GM12878 (cell line): ENCODE measurements at regions not wholly inside any gene's neighbourhood (a gene's known extent, or its start where the extent isn't known, plus 50 kb on each side); places are given as distances from the start of the nearest gene placed in this dataset.

Experiments
- ATAC-seq: fragments of 200-7000 bp; cut with Tn5 transposase; 3 replicates; pipeline ENCODE4 v1.9.1; 2020; ENCODE audit warnings: mild to moderate bottlenecking, moderate library complexity
- BruUV-seq: library from RNA; stranded (reverse); fragments of 400-500 nt; replicated peaks from 2 replicates; lab custom pipeline; 2021; lab: Mats Ljungman, UMichigan
- CTCF ChIA-PET: fragments of 300-600 bp; sonication (Branson Sonifier 250); formaldehyde crosslinking; extraction: SDS; loops from one replicate; lab custom pipeline; 2021; ENCODE audit warnings: inconsistent platforms; lab: Yijun Ruan, JAX
- POLR2A ChIA-PET: fragments of 350-600 bp; formaldehyde crosslinking; extraction: SDS; loops from one replicate; lab custom pipeline; 2021; ENCODE audit warnings: inconsistent platforms; lab: Charles Lee
- RAD21 ChIA-PET: fragments of 300-600 bp; sonication (Branson Sonifier 250); formaldehyde crosslinking; loops from one replicate; lab custom pipeline; 2023; ENCODE audit warnings: antibody characterized with exemption; ENCODE audit not compliant: unreplicated experiment; lab: Charles Lee
- SMC1A ChIA-PET: fragments of 300-600 bp; sonication (Branson Sonifier 250); formaldehyde crosslinking; loops from one replicate; lab custom pipeline; 2023; ENCODE audit not compliant: unreplicated experiment, uncharacterized antibody; lab: Charles Lee
- DNase-seq: peaks from one replicate; pipeline ENCODE4 v3.0.0-alpha.2; 2011; ENCODE audit warnings: low read depth, low spot score
- FAIRE-seq: peaks from 3 replicates; lab custom pipeline; 2011; peaks lifted over from hg19 to GRCh38; lab: Jason Lieb, UNC
- H2AFZ ChIP-seq: 2 replicates; pipeline ENCODE4 v1.6.0; 2011; ENCODE audit warnings: low read depth, low read length, control low read depth; ENCODE audit not compliant: control insufficient read depth
- H3K27ac ChIP-seq: 2 replicates; pipeline ENCODE4 v1.5.1; 2011; ENCODE audit warnings: control low read depth; ENCODE audit not compliant: control insufficient read depth, insufficient read depth
- H3K27me3 ChIP-seq, 2 experiments: replicated peaks in 1 of 2; 2 replicates each; pipeline versions ENCODE4 v1.6.0 to v1.6.1; 2011; ENCODE audit warnings: low read length in 1 of 2; ENCODE audit not compliant: control insufficient read depth in 2 of 2, insufficient read depth in 2 of 2
- H3K36me3 ChIP-seq, 2 experiments: 2 replicates each; pipeline ENCODE4 v1.5.1; 2011; ENCODE audit warnings: low read length in 1 of 2; ENCODE audit not compliant: control insufficient read depth in 2 of 2, insufficient read depth in 2 of 2
- H3K4me1 ChIP-seq: 2 replicates; pipeline ENCODE4 v1.6.1; 2011; ENCODE audit warnings: mild to moderate bottlenecking, low read length, moderate library complexity, mixed read lengths; ENCODE audit not compliant: control insufficient read depth, insufficient read depth
- H3K4me2 ChIP-seq: 2 replicates; pipeline ENCODE4 v1.6.0; 2011; ENCODE audit warnings: control low read depth; ENCODE audit not compliant: control insufficient read depth, insufficient read depth
- H3K4me3 ChIP-seq: fragments of 200-600 bp; sonication (generic); 2 replicates; pipeline ENCODE4 v1.5.1; 2016
- H3K79me2 ChIP-seq: 2 replicates; pipeline ENCODE4 v1.6.0; 2011; ENCODE audit warnings: low read length; ENCODE audit not compliant: control insufficient read depth, insufficient read depth
- H3K9ac ChIP-seq: 2 replicates; pipeline ENCODE4 v1.8.0; 2011; ENCODE audit warnings: low read length, control low read depth, mixed read lengths; ENCODE audit not compliant: control insufficient read depth, insufficient read depth
- H3K9me3 ChIP-seq: replicated peaks from 3 replicates; pipeline ENCODE4 v1.5.1; 2011; ENCODE audit warnings: mild to moderate bottlenecking, low read length; ENCODE audit not compliant: control insufficient read depth, insufficient read depth
- H4K20me1 ChIP-seq: 2 replicates; pipeline ENCODE4 v1.6.0; 2011; ENCODE audit not compliant: control insufficient read depth, insufficient read depth
- CREB1 ChIP-seq: IDR thresholded peaks from 2 replicates; pipeline ENCODE4 v1.6.1; 2012; ENCODE audit warnings: low read depth, mild to moderate bottlenecking, inconsistent platforms
- EZH2 ChIP-seq: IDR thresholded peaks from 2 replicates; pipeline ENCODE4 v1.6.1; 2012; ENCODE audit warnings: low read depth, mild to moderate bottlenecking, control low read depth, inconsistent platforms, low read length, borderline replicate concordance; ENCODE audit not compliant: control insufficient read depth
- JUNB ChIP-seq: IDR thresholded peaks from 2 replicates; pipeline ENCODE4 v1.6.1; 2016; ENCODE audit warnings: antibody characterized with exemption, mild to moderate bottlenecking
- MEF2B ChIP-seq: fragments of 450-650 bp; IDR thresholded peaks from 2 replicates; pipeline ENCODE4 v1.6.1; 2018; ENCODE audit warnings: mild to moderate bottlenecking, moderate library complexity; ENCODE audit not compliant: partially characterized antibody, poor library complexity, severe bottlenecking
- MTA2 ChIP-seq: fragments of 450-650 bp; IDR thresholded peaks from 2 replicates; pipeline ENCODE4 v1.6.1; 2016; ENCODE audit warnings: low read depth, mild to moderate bottlenecking, moderate library complexity
- NR2C2 ChIP-seq: IDR thresholded peaks from 2 replicates; pipeline ENCODE4 v1.6.1; 2011; ENCODE audit warnings: borderline replicate concordance, low read depth; ENCODE audit not compliant: control insufficient read depth, insufficient read length
- RBBP5 ChIP-seq: fragments of 200-600 bp; sonication (generic); conservative IDR thresholded peaks from 2 replicates; pipeline ENCODE4 v1.6.1; 2016
- RCOR1 ChIP-seq: conservative IDR thresholded peaks from 2 replicates; pipeline ENCODE4 v1.6.1; 2012; ENCODE audit warnings: low read depth, low read length, improper control_type of control experiment
- ZBED1 ChIP-seq: IDR thresholded peaks from 2 replicates; pipeline ENCODE4 v1.6.1; 2016; ENCODE audit warnings: borderline replicate concordance
- in situ Hi-C: fragments of 300-500 bp; cut with MboI; formaldehyde crosslinking; loops from 9 replicates; pipeline ENCODE4 v1.14.3; 2018; ENCODE audit warnings: mixed read lengths
- intact Hi-C: fragments of 100-400 bp; cut with micrococcal nuclease; formaldehyde crosslinking; loops from one replicate; pipeline ENCODE4 v1.14.2; 2022; ENCODE audit not compliant: unreplicated experiment
- TF ChIP-seq, protein P1 (sequence below): IDR thresholded peaks from 2 replicates; pipeline ENCODE4 v1.6.1; 2012; ENCODE audit warnings: low read length, inconsistent platforms
- TF ChIP-seq, protein P2 (sequence below): IDR thresholded peaks from 2 replicates; pipeline ENCODE4 v1.6.1; 2012; ENCODE audit warnings: improper control_type of control experiment, low read depth, low read length; ENCODE audit not compliant: insufficient replicate concordance
- TF ChIP-seq, protein P3 (sequence below): IDR thresholded peaks from 2 replicates; pipeline ENCODE4 v1.6.1; 2012; ENCODE audit warnings: mild to moderate bottlenecking, low read depth, low read length

DNA sequence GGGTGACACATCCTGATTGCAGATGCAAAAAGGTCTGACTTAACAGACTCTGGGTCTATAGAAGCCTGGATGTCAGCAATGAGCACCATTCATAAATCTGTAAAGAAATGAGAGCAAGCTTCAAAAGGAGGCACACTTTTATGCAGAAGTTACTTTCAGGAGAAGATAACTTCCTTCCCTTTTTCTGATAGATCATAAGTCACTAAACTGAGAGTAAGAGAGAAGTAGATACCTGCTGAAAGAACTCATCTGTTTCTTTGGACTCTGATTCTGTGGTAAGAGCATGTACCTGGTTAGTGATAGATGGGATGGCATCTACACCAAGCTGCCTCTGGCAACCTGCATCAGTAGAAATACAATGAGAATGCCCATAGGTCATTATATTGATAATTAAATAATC, 525.6 kb downstream of the CETN3 start:
- no peak overlapping the region for H3K9ac ChIP-seq
- no peaks in the 10 kb centered on the region for H3K4me1 ChIP-seq
- in situ Hi-C loops: no loop called here
- H2AFZ ChIP-seq: no peak overlapping the region; the same call in 1 of the 2 replicates
- H3K36me3 ChIP-seq: no peaks in the 10 kb centered on the region
- ChIA-PET CTCF (no interaction called here), RAD21 (no interaction called here), POLR2A (no interaction called here), SMC1A (no interaction called here)
- intact Hi-C loops: no loop called here
- DNase-seq (no peak), ATAC-seq (no peak), FAIRE-seq (no peak)
- no peaks in the 10 kb centered on the region for H3K79me2 ChIP-seq
- no peak overlapping the region for H3K27ac ChIP-seq
- H3K4me3 ChIP-seq: no peak overlapping the region
- H4K20me1 ChIP-seq: no peaks in the 10 kb centered on the region
- no peak overlapping the region; the same call in 1 of the 2 replicates for H3K4me2 ChIP-seq
- no TSS peak for BruUV-seq
- TF ChIP-seq, protein P1, sequence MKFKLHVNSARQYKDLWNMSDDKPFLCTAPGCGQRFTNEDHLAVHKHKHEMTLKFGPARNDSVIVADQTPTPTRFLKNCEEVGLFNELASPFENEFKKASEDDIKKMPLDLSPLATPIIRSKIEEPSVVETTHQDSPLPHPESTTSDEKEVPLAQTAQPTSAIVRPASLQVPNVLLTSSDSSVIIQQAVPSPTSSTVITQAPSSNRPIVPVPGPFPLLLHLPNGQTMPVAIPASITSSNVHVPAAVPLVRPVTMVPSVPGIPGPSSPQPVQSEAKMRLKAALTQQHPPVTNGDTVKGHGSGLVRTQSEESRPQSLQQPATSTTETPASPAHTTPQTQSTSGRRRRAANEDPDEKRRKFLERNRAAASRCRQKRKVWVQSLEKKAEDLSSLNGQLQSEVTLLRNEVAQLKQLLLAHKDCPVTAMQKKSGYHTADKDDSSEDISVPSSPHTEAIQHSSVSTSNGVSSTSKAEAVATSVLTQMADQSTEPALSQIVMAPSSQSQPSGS: no peak
- TF ChIP-seq MTA2 (no peak), NR2C2 (no peak), MEF2B (no peak), CREB1 (no peak), EZH2 (no peak), ZBED1 (no peak), RCOR1 (no peak), RBBP5 (no peak), JUNB (no peak)
- TF ChIP-seq, protein P2, sequence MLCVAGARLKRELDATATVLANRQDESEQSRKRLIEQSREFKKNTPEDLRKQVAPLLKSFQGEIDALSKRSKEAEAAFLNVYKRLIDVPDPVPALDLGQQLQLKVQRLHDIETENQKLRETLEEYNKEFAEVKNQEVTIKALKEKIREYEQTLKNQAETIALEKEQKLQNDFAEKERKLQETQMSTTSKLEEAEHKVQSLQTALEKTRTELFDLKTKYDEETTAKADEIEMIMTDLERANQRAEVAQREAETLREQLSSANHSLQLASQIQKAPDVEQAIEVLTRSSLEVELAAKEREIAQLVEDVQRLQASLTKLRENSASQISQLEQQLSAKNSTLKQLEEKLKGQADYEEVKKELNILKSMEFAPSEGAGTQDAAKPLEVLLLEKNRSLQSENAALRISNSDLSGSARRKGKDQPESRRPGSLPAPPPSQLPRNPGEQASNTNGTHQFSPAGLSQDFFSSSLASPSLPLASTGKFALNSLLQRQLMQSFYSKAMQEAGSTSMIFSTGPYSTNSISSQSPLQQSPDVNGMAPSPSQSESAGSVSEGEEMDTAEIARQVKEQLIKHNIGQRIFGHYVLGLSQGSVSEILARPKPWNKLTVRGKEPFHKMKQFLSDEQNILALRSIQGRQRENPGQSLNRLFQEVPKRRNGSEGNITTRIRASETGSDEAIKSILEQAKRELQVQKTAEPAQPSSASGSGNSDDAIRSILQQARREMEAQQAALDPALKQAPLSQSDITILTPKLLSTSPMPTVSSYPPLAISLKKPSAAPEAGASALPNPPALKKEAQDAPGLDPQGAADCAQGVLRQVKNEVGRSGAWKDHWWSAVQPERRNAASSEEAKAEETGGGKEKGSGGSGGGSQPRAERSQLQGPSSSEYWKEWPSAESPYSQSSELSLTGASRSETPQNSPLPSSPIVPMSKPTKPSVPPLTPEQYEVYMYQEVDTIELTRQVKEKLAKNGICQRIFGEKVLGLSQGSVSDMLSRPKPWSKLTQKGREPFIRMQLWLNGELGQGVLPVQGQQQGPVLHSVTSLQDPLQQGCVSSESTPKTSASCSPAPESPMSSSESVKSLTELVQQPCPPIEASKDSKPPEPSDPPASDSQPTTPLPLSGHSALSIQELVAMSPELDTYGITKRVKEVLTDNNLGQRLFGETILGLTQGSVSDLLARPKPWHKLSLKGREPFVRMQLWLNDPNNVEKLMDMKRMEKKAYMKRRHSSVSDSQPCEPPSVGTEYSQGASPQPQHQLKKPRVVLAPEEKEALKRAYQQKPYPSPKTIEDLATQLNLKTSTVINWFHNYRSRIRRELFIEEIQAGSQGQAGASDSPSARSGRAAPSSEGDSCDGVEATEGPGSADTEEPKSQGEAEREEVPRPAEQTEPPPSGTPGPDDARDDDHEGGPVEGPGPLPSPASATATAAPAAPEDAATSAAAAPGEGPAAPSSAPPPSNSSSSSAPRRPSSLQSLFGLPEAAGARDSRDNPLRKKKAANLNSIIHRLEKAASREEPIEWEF: no peak
- TF ChIP-seq, protein P3, sequence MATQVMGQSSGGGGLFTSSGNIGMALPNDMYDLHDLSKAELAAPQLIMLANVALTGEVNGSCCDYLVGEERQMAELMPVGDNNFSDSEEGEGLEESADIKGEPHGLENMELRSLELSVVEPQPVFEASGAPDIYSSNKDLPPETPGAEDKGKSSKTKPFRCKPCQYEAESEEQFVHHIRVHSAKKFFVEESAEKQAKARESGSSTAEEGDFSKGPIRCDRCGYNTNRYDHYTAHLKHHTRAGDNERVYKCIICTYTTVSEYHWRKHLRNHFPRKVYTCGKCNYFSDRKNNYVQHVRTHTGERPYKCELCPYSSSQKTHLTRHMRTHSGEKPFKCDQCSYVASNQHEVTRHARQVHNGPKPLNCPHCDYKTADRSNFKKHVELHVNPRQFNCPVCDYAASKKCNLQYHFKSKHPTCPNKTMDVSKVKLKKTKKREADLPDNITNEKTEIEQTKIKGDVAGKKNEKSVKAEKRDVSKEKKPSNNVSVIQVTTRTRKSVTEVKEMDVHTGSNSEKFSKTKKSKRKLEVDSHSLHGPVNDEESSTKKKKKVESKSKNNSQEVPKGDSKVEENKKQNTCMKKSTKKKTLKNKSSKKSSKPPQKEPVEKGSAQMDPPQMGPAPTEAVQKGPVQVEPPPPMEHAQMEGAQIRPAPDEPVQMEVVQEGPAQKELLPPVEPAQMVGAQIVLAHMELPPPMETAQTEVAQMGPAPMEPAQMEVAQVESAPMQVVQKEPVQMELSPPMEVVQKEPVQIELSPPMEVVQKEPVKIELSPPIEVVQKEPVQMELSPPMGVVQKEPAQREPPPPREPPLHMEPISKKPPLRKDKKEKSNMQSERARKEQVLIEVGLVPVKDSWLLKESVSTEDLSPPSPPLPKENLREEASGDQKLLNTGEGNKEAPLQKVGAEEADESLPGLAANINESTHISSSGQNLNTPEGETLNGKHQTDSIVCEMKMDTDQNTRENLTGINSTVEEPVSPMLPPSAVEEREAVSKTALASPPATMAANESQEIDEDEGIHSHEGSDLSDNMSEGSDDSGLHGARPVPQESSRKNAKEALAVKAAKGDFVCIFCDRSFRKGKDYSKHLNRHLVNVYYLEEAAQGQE: no peak
- H3K27me3 ChIP-seq: no peaks in the 10 kb centered on the region
- no peaks in the 10 kb centered on the region; the same call in 1 of the 3 replicates for H3K9me3 ChIP-seq
